SU-DHL-6 (cell line): ENCODE measurements at regions not wholly inside any gene's neighbourhood (a gene's known extent, or its start where the extent isn't known, plus 50 kb on each side); places are given as distances from the start of the nearest gene placed in this dataset.

ENCODE experiments used
- EZH2phosphoT487 ChIP-seq: fragments of 200-600 bp; sonication (generic), shearing (Covaris generic); conservative IDR thresholded peaks from 2 replicates; pipeline ENCODE4 v1.6.1; 2018; ENCODE audit warnings: mild to moderate bottlenecking, antibody characterized with exemption, low read length, moderate library complexity, mixed read lengths
- TF ChIP-seq, protein P1 (sequence below): fragments of 200-600 bp; sonication (generic); IDR thresholded peaks from one replicate; pipeline ENCODE4 v1.5.1; 2017; ENCODE audit warnings: antibody characterized with exemption, mild to moderate bottlenecking, low read length, moderate library complexity; ENCODE audit not compliant: insufficient read depth, poor library complexity, severe bottlenecking

DNA sequence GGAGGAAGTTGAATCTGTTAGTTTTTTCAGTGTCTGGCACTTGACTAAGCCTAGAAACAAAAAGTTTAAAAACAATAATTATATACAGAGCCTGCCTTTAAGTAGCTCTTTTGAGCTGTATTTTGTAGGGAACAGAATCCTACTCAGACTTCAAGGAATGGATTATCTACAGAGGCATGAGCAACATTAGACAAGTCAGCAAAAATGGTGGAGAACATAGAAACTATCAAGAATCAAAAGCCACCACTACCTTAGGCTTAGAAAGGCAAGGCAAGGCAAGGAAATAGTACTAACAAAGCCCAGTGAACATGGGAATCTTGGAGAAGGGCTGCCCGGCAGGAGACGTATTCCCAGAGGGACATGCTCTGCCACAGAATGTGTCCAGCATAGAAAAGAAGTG is 353.6 kb upstream of the FAT3 start:
- TF ChIP-seq, protein P1, sequence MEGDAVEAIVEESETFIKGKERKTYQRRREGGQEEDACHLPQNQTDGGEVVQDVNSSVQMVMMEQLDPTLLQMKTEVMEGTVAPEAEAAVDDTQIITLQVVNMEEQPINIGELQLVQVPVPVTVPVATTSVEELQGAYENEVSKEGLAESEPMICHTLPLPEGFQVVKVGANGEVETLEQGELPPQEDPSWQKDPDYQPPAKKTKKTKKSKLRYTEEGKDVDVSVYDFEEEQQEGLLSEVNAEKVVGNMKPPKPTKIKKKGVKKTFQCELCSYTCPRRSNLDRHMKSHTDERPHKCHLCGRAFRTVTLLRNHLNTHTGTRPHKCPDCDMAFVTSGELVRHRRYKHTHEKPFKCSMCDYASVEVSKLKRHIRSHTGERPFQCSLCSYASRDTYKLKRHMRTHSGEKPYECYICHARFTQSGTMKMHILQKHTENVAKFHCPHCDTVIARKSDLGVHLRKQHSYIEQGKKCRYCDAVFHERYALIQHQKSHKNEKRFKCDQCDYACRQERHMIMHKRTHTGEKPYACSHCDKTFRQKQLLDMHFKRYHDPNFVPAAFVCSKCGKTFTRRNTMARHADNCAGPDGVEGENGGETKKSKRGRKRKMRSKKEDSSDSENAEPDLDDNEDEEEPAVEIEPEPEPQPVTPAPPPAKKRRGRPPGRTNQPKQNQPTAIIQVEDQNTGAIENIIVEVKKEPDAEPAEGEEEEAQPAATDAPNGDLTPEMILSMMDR, result no peak
- no peak for TF ChIP-seq EZH2phosphoT487
